Breast epithelium (tissue), 3 donors: ENCODE measurements at regions not wholly inside any gene's neighbourhood (a gene's known extent, or its start where the extent isn't known, plus 50 kb on each side); places are given as distances from the start of the nearest gene placed in this dataset.

Source experiments
- CTCF ChIP-seq, 3 donors: fragments of 450-650 bp; IDR thresholded peaks; one replicate each; pipeline ENCODE4 v1.5.1; 2016 to 2017; ENCODE audit warnings: antibody characterized with exemption in 3 of 3, mild to moderate bottlenecking in 3 of 3, moderate library complexity in 3 of 3
- POLR2A ChIP-seq: fragments of 450-650 bp; IDR thresholded peaks from one replicate; pipeline ENCODE4 v1.6.1; 2016; ENCODE audit warnings: antibody characterized with exemption, mild to moderate bottlenecking, moderate library complexity

- no peak for TF ChIP-seq CTCF (IDR thresholded peaks at IDR 0.05)
- TF ChIP-seq POLR2A = no peak
Measured at GRCh38 chr1:53408755-53409129, 50.5 kb upstream of the DMRTB1 start.
